Limb (tissue), 2 donors: ENCODE measurements at regions not wholly inside any gene's neighbourhood (a gene's known extent, or its start where the extent isn't known, plus 50 kb on each side); places are given as distances from the start of the nearest gene placed in this dataset.

Experiments
- DNase-seq, 2 donors: peaks; one replicate each; pipeline ENCODE4 v3.0.0-alpha.2; 2016; ENCODE audit errors: extremely low spot score in 2 of 2

GRCh38 chr13:111893607-111894443, 173.1 kb upstream of the SOX1 start:
- DNase-seq = no peak

- no peak for DNase-seq
Measured at GRCh38 chr13:111895896-111896821, 170.8 kb upstream of the SOX1 start.

GRCh38 chr13:111897178-111897845, 169.6 kb upstream of the SOX1 start:
- DNase-seq = no peak

DNA sequence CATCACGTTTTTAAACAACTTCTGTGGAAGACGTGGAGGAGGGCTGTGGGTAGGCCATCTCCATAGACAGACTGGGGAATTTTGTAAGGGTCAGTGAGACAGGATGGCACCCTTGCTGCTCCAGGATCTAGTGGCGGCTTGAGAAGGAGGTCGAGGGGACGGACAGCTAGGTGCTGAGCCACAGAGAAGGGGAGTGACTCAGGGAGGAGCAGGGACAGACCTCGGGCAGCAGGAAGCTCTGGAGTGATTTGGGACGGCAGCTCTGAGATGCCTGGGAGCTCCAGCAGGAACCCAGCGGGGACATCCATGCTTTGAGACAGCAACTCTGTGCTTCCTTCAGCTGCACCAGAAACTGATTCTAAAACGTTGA, 169.1 kb upstream of the SOX1 start:
- DNase-seq = no peak

DNA sequence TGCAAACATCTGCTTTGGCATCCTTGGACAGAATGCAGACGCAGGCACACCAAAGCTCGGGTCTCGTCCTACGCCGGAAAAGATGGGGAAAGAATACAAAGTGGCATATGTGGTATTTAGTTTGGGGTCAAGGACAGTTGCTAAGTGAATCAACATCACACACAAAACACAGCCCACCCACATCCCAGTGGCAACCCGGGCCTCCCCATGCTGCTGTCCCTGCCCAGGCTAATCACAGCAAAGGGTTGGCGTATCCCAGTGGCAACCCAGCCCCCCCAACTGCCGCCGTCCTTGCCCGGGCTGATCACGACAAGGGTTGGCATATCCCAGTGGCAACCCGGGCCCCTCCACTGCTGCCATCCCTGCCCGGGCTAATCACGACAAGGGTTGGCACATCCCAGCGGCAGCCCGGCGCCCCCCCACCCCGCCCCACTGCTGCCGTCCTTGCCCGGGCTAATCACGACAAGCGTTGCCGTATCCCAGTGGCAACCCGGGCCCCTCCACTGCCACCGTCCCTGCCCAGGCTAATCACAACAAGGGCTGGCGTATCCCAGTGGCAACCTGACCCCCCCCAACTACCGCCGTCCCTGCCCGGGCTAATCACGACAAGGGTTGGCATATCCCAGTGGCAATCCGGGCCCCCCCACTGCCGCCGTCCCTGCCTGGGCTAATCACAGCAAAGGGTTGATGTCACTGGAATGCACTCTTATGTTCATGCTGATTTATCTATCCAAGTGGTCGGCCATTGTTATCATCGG, 167.8 kb upstream of the SOX1 start:
- DNase-seq = no peak

DNA sequence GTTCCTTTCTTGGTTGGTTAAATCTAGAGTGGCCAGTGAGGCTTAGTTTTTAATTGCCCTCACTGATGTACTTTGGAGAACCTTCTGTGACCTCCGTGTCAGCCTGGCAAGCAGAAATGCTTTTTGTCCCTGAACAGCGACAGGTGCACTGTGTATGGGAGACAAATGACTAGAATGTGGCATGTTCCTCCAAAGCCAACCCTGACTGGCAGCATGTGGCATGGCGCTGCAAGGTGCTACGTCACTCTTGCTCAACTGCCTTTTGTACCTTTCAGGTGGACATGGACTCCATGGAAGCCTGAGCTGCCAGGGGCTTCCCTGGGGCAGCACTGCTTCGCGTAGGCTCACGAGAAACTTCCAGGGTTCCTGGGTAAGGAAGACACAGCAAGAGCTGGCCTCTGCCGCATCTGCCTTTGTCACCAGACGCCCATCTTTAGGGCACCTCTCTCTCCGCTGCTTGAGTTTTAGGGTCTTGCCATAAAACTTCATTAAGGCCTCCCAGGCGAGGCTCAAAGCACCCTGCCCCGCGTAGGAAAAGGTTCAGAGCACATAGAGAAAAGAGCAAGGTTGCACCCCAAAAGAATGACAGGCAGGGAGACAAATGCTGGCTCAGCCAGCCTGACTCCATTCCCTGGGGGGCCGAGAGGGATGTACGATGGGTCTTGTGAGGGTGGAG, 167.1 kb upstream of the SOX1 start:
- DNase-seq = no peak

DNA sequence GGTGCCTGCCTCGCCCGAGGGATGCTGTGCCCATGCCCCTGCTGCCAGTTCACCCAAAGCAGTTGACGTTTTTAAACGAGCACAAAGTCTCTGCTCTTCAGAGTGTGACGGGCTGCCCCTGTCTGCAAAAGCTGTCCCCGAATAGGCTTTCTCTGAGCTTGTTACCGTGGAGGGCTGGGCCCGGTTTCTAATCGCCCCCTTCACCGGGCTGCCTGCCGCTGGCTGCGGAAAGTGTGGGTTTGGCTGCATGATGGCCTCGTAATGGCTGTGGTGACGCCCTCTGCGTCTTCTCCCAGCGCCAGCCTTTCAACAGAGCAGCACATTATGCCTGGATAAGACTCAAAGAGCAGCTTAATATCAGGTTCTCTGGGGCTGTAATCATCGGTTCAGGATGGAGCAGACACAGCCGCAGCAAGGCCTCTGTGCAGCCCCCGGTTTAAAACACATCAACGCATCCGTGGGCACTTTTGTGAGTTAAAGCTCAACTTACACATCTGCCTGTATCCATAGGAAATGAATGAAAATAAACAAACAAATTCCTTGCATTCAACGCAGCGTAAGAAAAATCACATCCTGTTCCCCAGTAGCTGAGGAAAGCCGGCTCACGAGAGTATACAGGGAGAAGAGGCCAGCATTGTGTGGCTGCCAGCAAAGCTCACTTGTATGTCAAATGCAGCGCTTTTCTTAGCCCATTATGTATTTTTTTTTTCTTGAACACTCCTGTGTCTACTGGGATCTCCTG, 166.4 kb upstream of the SOX1 start:
- DNase-seq = peak; percentile 59 to 62

DNA sequence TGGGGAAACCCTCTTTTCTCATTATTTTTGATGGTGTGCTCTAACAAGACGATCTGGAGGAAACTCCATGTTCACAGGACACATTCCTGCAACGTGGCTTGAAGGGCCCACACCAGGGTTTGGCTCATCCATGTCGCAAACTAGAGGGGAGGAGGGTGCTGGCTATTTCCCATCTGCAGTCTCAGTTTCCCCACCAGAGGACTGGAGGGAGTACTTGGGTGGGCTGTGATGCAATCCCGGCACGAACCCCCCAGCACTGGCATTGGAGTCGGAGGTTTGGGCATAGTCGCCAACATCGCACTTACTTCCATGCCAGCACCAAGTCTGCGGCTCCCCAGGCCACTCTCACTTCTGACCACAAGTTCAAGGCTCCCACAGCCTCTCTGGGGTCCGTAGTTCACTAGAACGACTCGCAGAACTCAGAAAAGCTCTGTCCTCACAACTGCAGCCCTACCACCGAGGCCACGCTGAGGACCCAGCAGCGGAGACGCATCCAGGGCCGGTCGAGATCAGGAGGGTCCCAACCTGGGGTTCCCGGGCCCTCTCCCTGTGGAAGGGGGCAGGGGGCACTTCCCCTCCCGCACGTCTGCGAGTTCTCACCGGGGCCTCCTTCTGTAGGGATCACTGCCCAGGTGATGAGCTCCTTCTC, 165.6 kb upstream of the SOX1 start:
- no peak for DNase-seq

DNA sequence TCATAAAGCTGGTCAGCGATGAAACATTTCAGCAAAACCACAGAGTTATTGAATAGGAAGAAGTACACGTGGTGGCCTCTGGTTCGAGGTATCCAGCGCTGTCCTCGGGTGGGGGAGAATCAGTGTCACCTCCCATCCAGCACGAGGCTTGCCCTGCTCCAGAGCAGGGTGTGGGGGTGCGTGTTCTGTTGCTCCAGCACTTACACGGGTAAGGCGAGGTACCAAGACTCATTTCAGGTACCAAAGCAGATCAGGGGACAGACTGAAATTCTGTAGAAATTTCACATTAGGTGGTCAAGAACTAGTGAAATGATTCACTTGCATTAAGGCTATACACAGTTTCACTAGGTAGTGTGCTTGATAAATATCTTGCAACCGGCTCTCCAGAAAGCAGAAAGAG, 164.2 kb upstream of the SOX1 start:
- no peak for DNase-seq

GRCh38 chr13:111903143-111903542, 163.8 kb upstream of the SOX1 start:
- DNase-seq = no peak

GRCh38 chr13:111904166-111904565, 162.8 kb upstream of the SOX1 start:
- peak in 1 of 2 donors; percentile 9 for DNase-seq

GRCh38 chr13:111904701-111905608, 162.0 kb upstream of the SOX1 start:
- peak in 1 of 2 donors; percentile 23 for DNase-seq

- peak in 1 of 2 donors; percentile 16 for DNase-seq
Measured at GRCh38 chr13:111905609-111905945, 161.4 kb upstream of the SOX1 start.

- peak in 1 of 2 donors; percentile 11 for DNase-seq
Measured at GRCh38 chr13:111906306-111906705, 160.6 kb upstream of the SOX1 start.

DNA sequence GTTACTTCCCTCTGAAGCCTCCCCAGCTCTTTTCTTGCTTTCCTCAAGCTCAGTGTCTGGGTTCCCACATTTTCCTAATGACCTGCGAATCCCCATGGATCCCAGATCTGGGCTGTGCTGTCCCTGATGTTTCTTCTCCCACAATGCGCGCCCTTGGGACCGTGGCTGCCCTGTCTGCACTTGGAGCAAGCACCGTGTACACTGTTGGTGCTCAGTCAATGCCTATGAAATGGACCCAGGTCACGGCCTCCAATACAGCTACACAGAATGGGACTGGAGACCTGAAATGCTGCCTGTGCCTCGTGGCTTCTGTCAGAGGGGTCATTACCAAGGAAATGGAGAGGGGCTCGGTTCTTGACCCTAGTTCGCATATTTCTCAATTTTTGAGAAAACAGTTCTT, 160.1 kb upstream of the SOX1 start:
- DNase-seq = no peak

GRCh38 chr13:111907341-111907880, 159.5 kb upstream of the SOX1 start:
- no peak for DNase-seq

- DNase-seq = no peak
Measured at GRCh38 chr13:111908361-111908760, 158.6 kb upstream of the SOX1 start.

GRCh38 chr13:111908981-111909380, 158.0 kb upstream of the SOX1 start:
- DNase-seq = peak in 1 of 2 donors; percentile 7
